AG10803 (cell line): ENCODE measurements at regions not wholly inside any gene's neighbourhood (a gene's known extent, or its start where the extent isn't known, plus 50 kb on each side); places are given as distances from the start of the nearest gene placed in this dataset.
"Not testable (repeated sequence)": the region's sequence is repeated elsewhere in the genome, so short reads cannot be mapped to it uniquely, and the experiment has no call there.

Experiments
- DNase-seq: peaks from one replicate; pipeline ENCODE4 v3.0.0; 2010; ENCODE audit warnings: low read depth
- H3K4me3 ChIP-seq: 2 replicates; pipeline ENCODE4 v1.5.1; 2011; ENCODE audit warnings: mild to moderate bottlenecking, low read length, control low read depth
- TF ChIP-seq, protein P1 (sequence below): conservative IDR thresholded peaks from 2 replicates; pipeline ENCODE4 v1.5.1; 2011; ENCODE audit warnings: mild to moderate bottlenecking, low read length, control low read depth, inconsistent platforms

DNA sequence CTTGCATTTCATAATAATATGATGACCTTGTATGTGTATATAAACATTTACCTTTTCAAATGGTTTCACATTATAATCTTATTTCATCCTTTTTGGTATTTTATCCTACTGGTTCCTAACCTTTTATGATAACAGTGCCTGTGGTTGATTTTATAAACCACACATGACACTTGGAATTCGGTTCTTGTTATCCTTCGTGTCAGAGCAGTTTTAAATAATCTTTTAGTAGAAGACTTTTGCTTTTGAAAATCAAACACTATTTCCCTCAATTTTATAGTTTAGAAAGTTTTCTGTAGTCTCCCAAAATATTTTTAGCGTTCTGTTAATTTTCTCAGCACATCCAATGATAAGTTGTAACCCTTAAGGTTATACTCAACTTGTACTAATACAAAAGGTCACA is 676.8 kb downstream of the RAPGEF2 start:
- TF ChIP-seq, protein P1, sequence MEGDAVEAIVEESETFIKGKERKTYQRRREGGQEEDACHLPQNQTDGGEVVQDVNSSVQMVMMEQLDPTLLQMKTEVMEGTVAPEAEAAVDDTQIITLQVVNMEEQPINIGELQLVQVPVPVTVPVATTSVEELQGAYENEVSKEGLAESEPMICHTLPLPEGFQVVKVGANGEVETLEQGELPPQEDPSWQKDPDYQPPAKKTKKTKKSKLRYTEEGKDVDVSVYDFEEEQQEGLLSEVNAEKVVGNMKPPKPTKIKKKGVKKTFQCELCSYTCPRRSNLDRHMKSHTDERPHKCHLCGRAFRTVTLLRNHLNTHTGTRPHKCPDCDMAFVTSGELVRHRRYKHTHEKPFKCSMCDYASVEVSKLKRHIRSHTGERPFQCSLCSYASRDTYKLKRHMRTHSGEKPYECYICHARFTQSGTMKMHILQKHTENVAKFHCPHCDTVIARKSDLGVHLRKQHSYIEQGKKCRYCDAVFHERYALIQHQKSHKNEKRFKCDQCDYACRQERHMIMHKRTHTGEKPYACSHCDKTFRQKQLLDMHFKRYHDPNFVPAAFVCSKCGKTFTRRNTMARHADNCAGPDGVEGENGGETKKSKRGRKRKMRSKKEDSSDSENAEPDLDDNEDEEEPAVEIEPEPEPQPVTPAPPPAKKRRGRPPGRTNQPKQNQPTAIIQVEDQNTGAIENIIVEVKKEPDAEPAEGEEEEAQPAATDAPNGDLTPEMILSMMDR = no peak
- no peak for DNase-seq

DNA sequence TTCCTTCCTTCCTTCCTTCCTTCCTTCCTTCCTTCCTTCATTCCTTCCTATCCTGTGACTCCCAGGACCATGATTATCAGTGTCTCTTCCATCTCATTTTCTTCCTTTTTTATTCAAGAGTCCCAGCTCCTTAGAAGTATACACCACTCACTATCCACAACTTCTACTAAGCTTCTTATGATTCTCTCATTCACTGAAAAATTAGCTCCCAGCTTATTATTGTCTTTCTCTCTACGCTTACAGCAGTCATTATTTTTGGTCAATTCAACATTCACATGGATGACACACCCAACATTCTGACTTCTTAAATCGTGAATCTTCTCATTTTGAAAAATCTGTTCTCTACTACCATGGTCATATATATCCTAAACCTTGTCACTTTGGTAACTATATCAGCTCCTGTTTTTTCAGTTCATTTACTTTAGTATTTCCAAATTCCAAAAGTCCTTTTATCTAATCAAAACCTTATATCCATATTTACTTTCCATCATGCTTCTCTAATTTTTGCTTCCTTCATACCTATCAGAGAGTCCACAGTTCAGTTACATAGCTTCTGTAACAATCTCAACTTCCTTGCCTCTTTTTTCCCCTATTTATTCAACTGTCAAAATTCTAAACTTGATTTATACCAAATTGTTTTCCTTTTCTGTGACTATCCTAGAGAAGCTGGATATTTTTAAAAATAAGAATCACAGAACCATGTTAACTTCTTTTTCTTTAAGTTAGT is 677.5 kb downstream of the RAPGEF2 start:
- no peak for DNase-seq
- TF ChIP-seq, protein P1 = no peak

More for the DNA sequence above, 676.8 kb downstream of the RAPGEF2 start:
- H3K4me3 ChIP-seq = no peak overlapping the region

DNA sequence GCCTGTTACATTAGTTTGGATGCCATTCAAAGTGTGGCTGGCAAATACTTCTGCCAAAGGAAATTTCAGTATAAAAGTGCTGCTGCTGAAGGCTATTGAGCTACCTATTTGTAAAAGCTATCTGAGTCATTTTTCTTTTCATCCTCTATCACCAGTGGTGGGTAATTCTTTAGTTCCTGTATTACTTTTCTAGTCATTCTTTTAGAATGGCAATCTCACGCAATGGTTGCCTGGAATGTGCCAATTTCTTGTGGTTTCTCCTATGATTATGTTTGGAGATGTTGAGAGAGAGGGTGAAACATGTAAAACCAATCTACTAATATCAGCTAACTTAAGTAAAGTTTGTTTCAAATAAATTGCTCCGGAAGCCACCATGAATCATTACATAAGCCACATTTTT is 685.0 kb downstream of the RAPGEF2 start:
- no peak for DNase-seq
- TF ChIP-seq, protein P1 = no peak
- H3K4me3 ChIP-seq = no peak overlapping the region

More for the DNA sequence above, 677.5 kb downstream of the RAPGEF2 start:
- H3K4me3 ChIP-seq = no peak overlapping the region

DNA sequence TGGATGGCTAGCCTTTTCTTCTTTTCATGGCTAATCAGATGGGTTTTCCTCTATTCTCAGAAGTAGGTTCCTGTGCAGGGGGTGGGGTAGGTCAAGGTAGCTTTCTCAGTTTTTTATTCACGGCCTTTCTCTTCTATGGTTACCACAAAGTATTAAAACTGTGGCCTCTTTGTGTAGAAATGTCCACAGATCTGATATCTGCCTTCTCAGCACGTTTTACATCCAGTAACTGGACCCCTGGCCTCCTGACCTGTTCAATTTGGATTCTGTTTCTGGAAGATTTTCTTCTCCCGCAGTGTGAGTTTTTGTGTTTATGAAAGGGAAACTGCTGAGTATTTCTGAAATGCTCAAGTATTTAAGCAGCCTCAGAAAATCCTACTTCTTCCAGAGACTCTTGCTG is 688.5 kb downstream of the RAPGEF2 start:
- TF ChIP-seq, protein P1 = no peak
- DNase-seq = no peak
- no peak overlapping the region for H3K4me3 ChIP-seq

DNA sequence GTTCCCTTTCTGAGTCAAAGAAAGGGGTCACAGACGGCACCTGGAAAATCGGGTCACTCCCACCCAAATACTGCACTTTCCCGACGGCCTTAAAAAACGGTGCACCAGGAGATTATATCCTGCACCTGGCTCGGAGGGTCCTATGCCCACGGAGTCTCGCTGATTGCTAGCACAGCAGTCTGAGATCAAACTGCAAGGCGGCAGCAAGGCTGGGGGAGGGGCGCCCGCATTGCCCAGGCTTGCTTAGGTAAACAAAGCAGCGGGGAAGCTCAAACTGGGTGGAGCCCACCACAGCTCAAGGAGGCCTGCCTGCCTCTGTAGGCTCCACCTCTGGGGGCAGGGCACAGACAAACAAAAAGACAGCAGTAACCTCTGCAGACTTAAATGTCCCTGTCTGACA is 701.7 kb downstream of the RAPGEF2 start:
- H3K4me3 ChIP-seq, DNase-seq: not testable (repeated sequence)

DNA sequence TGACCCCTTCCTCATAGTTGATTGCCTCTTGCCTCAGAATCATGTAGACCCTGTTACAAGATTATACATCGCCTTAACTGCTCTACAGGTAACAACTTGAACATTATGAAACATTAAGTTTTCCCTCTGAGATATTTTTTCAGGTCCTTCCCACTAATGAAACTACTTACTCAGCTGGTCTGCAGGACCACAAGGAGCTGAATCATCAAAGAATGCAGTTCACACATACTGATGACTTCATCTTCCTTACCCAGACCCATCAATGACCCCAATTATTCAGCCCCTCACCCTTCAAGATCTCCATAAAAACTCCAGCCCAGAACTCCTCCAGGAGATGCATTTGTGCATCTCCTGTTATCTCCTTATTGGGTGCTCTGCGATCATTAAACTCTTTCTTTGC is 720.9 kb downstream of the RAPGEF2 start:
- DNase-seq = no peak
- TF ChIP-seq, protein P1 = no peak

DNA sequence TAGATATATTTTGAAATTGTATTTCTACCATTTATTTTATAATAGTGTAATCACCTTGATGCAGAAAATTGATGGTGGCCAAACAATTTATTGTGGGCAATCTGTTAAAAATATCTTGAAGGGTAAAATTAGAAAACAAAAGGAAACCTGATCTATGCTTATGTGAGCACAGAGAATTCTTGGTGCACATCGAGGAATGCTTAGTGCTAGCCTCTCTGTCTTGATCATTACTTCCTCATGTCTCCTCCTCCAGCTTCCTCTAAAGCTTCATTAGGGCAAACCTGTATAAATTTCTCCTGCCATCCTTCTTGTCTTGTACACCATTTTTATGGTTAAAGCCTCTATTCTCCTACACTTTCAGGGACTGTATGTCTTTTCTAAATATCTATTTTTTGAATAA is 725.8 kb downstream of the RAPGEF2 start:
- DNase-seq = no peak
- TF ChIP-seq, protein P1 = no peak
- H3K4me3 ChIP-seq = no peak overlapping the region

More for the DNA sequence above, 720.9 kb downstream of the RAPGEF2 start:
- H3K4me3 ChIP-seq = no peak overlapping the region
